GM23338 (cell line): ENCODE measurements at regions not wholly inside any gene's neighbourhood (a gene's known extent, or its start where the extent isn't known, plus 50 kb on each side); places are given as distances from the start of the nearest gene placed in this dataset.

Experiments used
- ATAC-seq: fragments of 200-7000 bp; cut with Tn5 transposase; 3 replicates; pipeline ENCODE4 v1.9.1; 2020
- DNase-seq: peaks from one replicate; pipeline ENCODE4 v3.0.0-alpha.2; 2015; ENCODE audit warnings: low spot score
- H2AFZ ChIP-seq: fragments of 200-600 bp; sonication (generic); 2 replicates; pipeline ENCODE4 v1.8.0; 2016; ENCODE audit warnings: antibody characterized with exemption, mild to moderate bottlenecking, moderate library complexity
- H3F3A ChIP-seq: fragments of 200-600 bp; sonication (generic); replicated peaks from 2 replicates; pipeline ENCODE4 v1.8.0; 2017; ENCODE audit warnings: antibody characterized with exemption, mixed run types, low read depth
- H3K27ac ChIP-seq: fragments of 200-600 bp; sonication (generic); 2 replicates; pipeline ENCODE4 v1.6.1; 2016; ENCODE audit warnings: low read depth
- H3K27me3 ChIP-seq: fragments of 200-600 bp; sonication (generic); 2 replicates; pipeline ENCODE4 v1.8.0; 2016; ENCODE audit warnings: mild to moderate bottlenecking, mixed run types, moderate library complexity; ENCODE audit not compliant: insufficient read depth
- H3K36me3 ChIP-seq: fragments of 200-600 bp; sonication (generic); 2 replicates; pipeline ENCODE4 v1.8.0; 2016; ENCODE audit warnings: mild to moderate bottlenecking; ENCODE audit not compliant: insufficient read depth
- H3K4me1 ChIP-seq: fragments of 200-600 bp; sonication (generic); 2 replicates; pipeline ENCODE4 v1.8.0; 2016; ENCODE audit warnings: mild to moderate bottlenecking, moderate library complexity; ENCODE audit not compliant: insufficient read depth
- H3K4me2 ChIP-seq: fragments of 200-600 bp; sonication (generic); 2 replicates; pipeline ENCODE4 v1.7.1; 2017; ENCODE audit warnings: mixed run types
- H3K4me3 ChIP-seq: fragments of 200-600 bp; sonication (generic); 2 replicates; pipeline ENCODE4 v1.6.1; 2016; ENCODE audit warnings: mixed run types
- H3K79me2 ChIP-seq: fragments of 200-600 bp; sonication (generic); replicated peaks from 2 replicates; pipeline ENCODE4 v1.8.0; 2017; ENCODE audit warnings: mild to moderate bottlenecking; ENCODE audit not compliant: insufficient read depth
- H3K9me2 ChIP-seq: fragments of 200-600 bp; sonication (generic); 2 replicates; pipeline ENCODE4 v1.8.0; 2017; ENCODE audit not compliant: insufficient read depth
- H4K20me1 ChIP-seq: fragments of 200-600 bp; sonication (generic); replicated peaks from 2 replicates; pipeline ENCODE4 v1.8.0; 2017; ENCODE audit warnings: mild to moderate bottlenecking; ENCODE audit not compliant: insufficient read depth
- H3K27ac Mint-ChIP-seq: 2 replicates; pipeline ENCODE4 v1.8.0; 2020; ENCODE audit warnings: inconsistent platforms, mild to moderate bottlenecking, moderate library complexity, mixed read lengths
- H3K27me3 Mint-ChIP-seq: 3 replicates; pipeline ENCODE4 v1.8.0; 2022; ENCODE audit warnings: low read depth, mild to moderate bottlenecking, moderate library complexity, mixed read lengths, inconsistent platforms; ENCODE audit not compliant: insufficient read depth, poor library complexity
- H3K36me3 Mint-ChIP-seq: 3 replicates; pipeline ENCODE4 v1.8.0; 2021; ENCODE audit warnings: low read depth, mild to moderate bottlenecking, inconsistent platforms, moderate library complexity, mixed read lengths
- H3K4me1 Mint-ChIP-seq: 3 replicates; pipeline ENCODE4 v1.8.0; 2020; ENCODE audit warnings: mild to moderate bottlenecking, inconsistent platforms, mixed read lengths
- H3K4me3 Mint-ChIP-seq: 3 replicates; pipeline ENCODE4 v1.8.0; 2021; ENCODE audit warnings: moderate library complexity, mild to moderate bottlenecking, inconsistent platforms, mixed read lengths
- H3K9me3 Mint-ChIP-seq: 3 replicates; pipeline ENCODE4 v1.8.0; 2020; ENCODE audit warnings: moderate library complexity, mild to moderate bottlenecking, inconsistent platforms, mixed read lengths
- JUNB ChIP-seq: IDR thresholded peaks from one replicate; pipeline ENCODE4 v1.6.1; 2016; ENCODE audit warnings: antibody characterized with exemption; ENCODE audit not compliant: unreplicated experiment
- NANOG ChIP-seq: IDR thresholded peaks from 2 replicates; pipeline ENCODE4 v1.6.1; 2016; ENCODE audit warnings: antibody characterized with exemption, borderline replicate concordance
- POLR2AphosphoS5 ChIP-seq: IDR thresholded peaks from 2 replicates; pipeline ENCODE4 v1.6.1; 2016; ENCODE audit warnings: antibody characterized with exemption, low read depth
- ZNF114 ChIP-seq: fragments of 250-450 bp; sonication (Bioruptor Pico); IDR thresholded peaks from 2 replicates; pipeline ENCODE4 v1.5.0; 2020; ENCODE audit warnings: mild to moderate bottlenecking, moderate library complexity
- ZNF331 ChIP-seq: fragments of 250-450 bp; sonication (Bioruptor Pico); IDR thresholded peaks from 2 replicates; pipeline ENCODE4 v1.5.0; 2020; ENCODE audit warnings: low read depth, mild to moderate bottlenecking, moderate library complexity
- TF ChIP-seq, protein P1 (sequence below), 2 experiments: fragments of 200-600 bp in 1 of 2; sonication (generic) in 1 of 2; conservative IDR thresholded peaks; 2 replicates each; pipeline versions ENCODE4 v1.5.1 to v1.6.1; 2016 to 2017; ENCODE audit warnings: antibody characterized with exemption in 2 of 2, low read depth in 2 of 2, mild to moderate bottlenecking in 2 of 2, moderate library complexity in 1 of 2
- TF ChIP-seq, protein P2 (sequence below): IDR thresholded peaks from one replicate; pipeline ENCODE4 v1.6.1; 2018; ENCODE audit warnings: antibody characterized with exemption; ENCODE audit not compliant: unreplicated experiment
- TF ChIP-seq, protein P3 (sequence below): fragments of 250-450 bp; sonication (Bioruptor Pico); IDR thresholded peaks from 2 replicates; pipeline ENCODE4 v1.5.0; 2020; ENCODE audit warnings: mild to moderate bottlenecking, moderate library complexity

DNA sequence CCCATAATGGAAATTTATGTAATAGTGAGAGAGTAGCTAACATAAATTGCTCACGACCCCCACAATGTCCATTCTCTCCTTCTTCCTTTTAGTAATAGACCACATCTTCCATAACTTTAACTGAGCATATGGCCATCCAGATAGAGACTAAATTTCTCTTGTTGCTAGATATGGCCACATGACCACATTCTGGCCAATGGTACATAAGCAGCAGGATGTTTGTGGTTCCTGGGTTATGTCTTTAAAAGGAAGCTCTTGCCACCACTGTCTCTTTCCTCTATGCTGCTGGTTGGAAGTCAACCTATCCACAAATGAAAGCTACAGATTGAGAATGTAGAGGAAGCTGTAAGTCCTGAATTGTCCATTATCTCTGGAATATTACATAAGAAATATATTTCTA, 59.7 kb upstream of the NPHP3 start:
- Histone ChIP-seq H4K20me1 (no peaks in the 10 kb centered on the region), H3K4me3 (no peak overlapping the region), H3K79me2 (no peaks in the 10 kb centered on the region), H3K27me3 (no peaks in the 10 kb centered on the region), H3K9me2 (0 out of 2 replicates have a peak, but pooled peaks cover 6% of the 10 kb centered on the region), H3F3A (no peaks in the 10 kb centered on the region), H3K4me2 (no peak overlapping the region), H3K4me1 (peaks cover 14% of the 10 kb centered on the region; the same call in 1 of the 2 replicates), H3K36me3 (no peaks in the 10 kb centered on the region), H3K27ac (no peak overlapping the region), H2AFZ (no peak overlapping the region)
- H3K36me3 Mint-ChIP-seq = no peaks in the 10 kb centered on the region
- no peak overlapping the region for H3K27ac Mint-ChIP-seq
- no peak for ATAC-seq
- no peaks in the 10 kb centered on the region for H3K27me3 Mint-ChIP-seq
- no peak for TF ChIP-seq POLR2AphosphoS5
- no peak for TF ChIP-seq ZNF114
- TF ChIP-seq JUNB = no peak
- no peak for TF ChIP-seq ZNF331 (CRISPR knock-in tag)
- TF ChIP-seq, protein P1, sequence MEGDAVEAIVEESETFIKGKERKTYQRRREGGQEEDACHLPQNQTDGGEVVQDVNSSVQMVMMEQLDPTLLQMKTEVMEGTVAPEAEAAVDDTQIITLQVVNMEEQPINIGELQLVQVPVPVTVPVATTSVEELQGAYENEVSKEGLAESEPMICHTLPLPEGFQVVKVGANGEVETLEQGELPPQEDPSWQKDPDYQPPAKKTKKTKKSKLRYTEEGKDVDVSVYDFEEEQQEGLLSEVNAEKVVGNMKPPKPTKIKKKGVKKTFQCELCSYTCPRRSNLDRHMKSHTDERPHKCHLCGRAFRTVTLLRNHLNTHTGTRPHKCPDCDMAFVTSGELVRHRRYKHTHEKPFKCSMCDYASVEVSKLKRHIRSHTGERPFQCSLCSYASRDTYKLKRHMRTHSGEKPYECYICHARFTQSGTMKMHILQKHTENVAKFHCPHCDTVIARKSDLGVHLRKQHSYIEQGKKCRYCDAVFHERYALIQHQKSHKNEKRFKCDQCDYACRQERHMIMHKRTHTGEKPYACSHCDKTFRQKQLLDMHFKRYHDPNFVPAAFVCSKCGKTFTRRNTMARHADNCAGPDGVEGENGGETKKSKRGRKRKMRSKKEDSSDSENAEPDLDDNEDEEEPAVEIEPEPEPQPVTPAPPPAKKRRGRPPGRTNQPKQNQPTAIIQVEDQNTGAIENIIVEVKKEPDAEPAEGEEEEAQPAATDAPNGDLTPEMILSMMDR (conservative IDR thresholded peaks at IDR 0.05; ENCODE audit: low read depth in 2 of 2) = no peak
- TF ChIP-seq, protein P2, sequence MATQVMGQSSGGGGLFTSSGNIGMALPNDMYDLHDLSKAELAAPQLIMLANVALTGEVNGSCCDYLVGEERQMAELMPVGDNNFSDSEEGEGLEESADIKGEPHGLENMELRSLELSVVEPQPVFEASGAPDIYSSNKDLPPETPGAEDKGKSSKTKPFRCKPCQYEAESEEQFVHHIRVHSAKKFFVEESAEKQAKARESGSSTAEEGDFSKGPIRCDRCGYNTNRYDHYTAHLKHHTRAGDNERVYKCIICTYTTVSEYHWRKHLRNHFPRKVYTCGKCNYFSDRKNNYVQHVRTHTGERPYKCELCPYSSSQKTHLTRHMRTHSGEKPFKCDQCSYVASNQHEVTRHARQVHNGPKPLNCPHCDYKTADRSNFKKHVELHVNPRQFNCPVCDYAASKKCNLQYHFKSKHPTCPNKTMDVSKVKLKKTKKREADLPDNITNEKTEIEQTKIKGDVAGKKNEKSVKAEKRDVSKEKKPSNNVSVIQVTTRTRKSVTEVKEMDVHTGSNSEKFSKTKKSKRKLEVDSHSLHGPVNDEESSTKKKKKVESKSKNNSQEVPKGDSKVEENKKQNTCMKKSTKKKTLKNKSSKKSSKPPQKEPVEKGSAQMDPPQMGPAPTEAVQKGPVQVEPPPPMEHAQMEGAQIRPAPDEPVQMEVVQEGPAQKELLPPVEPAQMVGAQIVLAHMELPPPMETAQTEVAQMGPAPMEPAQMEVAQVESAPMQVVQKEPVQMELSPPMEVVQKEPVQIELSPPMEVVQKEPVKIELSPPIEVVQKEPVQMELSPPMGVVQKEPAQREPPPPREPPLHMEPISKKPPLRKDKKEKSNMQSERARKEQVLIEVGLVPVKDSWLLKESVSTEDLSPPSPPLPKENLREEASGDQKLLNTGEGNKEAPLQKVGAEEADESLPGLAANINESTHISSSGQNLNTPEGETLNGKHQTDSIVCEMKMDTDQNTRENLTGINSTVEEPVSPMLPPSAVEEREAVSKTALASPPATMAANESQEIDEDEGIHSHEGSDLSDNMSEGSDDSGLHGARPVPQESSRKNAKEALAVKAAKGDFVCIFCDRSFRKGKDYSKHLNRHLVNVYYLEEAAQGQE = no peak
- TF ChIP-seq NANOG = no peak
- TF ChIP-seq, protein P3, sequence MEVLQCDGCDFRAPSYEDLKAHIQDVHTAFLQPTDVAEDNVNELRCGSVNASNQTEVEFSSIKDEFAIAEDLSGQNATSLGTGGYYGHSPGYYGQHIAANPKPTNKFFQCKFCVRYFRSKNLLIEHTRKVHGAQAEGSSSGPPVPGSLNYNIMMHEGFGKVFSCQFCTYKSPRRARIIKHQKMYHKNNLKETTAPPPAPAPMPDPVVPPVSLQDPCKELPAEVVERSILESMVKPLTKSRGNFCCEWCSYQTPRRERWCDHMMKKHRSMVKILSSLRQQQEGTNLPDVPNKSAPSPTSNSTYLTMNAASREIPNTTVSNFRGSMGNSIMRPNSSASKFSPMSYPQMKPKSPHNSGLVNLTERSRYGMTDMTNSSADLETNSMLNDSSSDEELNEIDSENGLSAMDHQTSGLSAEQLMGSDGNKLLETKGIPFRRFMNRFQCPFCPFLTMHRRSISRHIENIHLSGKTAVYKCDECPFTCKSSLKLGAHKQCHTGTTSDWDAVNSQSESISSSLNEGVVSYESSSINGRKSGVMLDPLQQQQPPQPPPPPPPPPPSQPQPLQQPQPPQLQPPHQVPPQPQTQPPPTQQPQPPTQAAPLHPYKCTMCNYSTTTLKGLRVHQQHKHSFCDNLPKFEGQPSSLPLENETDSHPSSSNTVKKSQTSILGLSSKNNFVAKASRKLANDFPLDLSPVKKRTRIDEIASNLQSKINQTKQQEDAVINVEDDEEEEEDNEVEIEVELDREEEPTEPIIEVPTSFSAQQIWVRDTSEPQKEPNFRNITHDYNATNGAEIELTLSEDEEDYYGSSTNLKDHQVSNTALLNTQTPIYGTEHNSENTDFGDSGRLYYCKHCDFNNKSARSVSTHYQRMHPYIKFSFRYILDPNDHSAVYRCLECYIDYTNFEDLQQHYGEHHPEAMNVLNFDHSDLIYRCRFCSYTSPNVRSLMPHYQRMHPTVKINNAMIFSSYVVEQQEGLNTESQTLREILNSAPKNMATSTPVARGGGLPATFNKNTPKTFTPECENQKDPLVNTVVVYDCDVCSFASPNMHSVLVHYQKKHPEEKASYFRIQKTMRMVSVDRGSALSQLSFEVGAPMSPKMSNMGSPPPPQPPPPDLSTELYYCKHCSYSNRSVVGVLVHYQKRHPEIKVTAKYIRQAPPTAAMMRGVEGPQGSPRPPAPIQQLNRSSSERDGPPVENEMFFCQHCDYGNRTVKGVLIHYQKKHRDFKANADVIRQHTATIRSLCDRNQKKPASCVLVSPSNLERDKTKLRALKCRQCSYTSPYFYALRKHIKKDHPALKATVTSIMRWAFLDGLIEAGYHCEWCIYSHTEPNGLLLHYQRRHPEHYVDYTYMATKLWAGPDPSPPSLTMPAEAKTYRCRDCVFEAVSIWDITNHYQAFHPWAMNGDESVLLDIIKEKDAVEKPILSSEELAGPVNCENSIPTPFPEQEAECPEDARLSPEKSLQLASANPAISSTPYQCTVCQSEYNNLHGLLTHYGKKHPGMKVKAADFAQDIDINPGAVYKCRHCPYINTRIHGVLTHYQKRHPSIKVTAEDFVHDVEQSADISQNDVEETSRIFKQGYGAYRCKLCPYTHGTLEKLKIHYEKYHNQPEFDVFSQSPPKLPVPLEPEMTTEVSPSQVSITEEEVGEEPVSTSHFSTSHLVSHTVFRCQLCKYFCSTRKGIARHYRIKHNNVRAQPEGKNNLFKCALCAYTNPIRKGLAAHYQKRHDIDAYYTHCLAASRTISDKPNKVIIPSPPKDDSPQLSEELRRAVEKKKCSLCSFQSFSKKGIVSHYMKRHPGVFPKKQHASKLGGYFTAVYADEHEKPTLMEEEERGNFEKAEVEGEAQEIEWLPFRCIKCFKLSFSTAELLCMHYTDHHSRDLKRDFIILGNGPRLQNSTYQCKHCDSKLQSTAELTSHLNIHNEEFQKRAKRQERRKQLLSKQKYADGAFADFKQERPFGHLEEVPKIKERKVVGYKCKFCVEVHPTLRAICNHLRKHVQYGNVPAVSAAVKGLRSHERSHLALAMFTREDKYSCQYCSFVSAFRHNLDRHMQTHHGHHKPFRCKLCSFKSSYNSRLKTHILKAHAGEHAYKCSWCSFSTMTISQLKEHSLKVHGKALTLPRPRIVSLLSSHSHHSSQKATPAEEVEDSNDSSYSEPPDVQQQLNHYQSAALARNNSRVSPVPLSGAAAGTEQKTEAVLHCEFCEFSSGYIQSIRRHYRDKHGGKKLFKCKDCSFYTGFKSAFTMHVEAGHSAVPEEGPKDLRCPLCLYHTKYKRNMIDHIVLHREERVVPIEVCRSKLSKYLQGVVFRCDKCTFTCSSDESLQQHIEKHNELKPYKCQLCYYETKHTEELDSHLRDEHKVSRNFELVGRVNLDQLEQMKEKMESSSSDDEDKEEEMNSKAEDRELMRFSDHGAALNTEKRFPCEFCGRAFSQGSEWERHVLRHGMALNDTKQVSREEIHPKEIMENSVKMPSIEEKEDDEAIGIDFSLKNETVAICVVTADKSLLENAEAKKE (CRISPR knock-in tag) = no peak
- H3K4me3 Mint-ChIP-seq = no peak overlapping the region
- no peaks in the 10 kb centered on the region; the same call in 2 of the 3 replicates for H3K9me3 Mint-ChIP-seq
- H3K4me1 Mint-ChIP-seq = peaks cover 20% of the 10 kb centered on the region
- no peak for DNase-seq
